ENCODE measurements at regions not wholly inside any gene's neighbourhood (a gene's known extent, or its start where the extent isn't known, plus 50 kb on each side); places are given as distances from the start of the nearest gene placed in this dataset.

GRCh38 chr16:73350707-73351452 is 303.0 kb upstream of the ZFHX3 start:
- DNase-seq (ENCODE audit: low spot score), result no peak

- DNase-seq (ENCODE audit: low spot score), result no peak
Observed at GRCh38 chr16:73347500-73348375, 299.8 kb upstream of the ZFHX3 start.

GRCh38 chr16:73339821-73340220 is 291.9 kb upstream of the ZFHX3 start:
- no peak for DNase-seq (ENCODE audit: low spot score)

GRCh38 chr16:73337373-73338296 is 289.7 kb upstream of the ZFHX3 start:
- no peak for DNase-seq (ENCODE audit: low spot score)

GRCh38 chr16:73329358-73330286 is 281.7 kb upstream of the ZFHX3 start:
- peak; percentile 85 for DNase-seq (ENCODE audit: low spot score)

GRCh38 chr16:73326770-73327470 is 279.0 kb upstream of the ZFHX3 start:
- no peak for DNase-seq (ENCODE audit: low spot score)

GRCh38 chr16:73326221-73326620 is 278.3 kb upstream of the ZFHX3 start:
- DNase-seq (ENCODE audit: low spot score), result no peak

- peak; percentile 52 for DNase-seq (ENCODE audit: low spot score)
Observed at GRCh38 chr16:73323880-73324279, 276.0 kb upstream of the ZFHX3 start.

GRCh38 chr16:73322856-73323255 is 274.9 kb upstream of the ZFHX3 start:
- no peak for DNase-seq (ENCODE audit: low spot score)

GRCh38 chr16:73321853-73322252 is 273.9 kb upstream of the ZFHX3 start:
- DNase-seq (ENCODE audit: low spot score), result no peak

GRCh38 chr16:73319737-73320136 is 271.8 kb upstream of the ZFHX3 start:
- no peak for DNase-seq (ENCODE audit: low spot score)

GRCh38 chr16:73319261-73319660 is 271.3 kb upstream of the ZFHX3 start:
- no peak for DNase-seq (ENCODE audit: low spot score)

- DNase-seq (ENCODE audit: low spot score), result no peak
Observed at GRCh38 chr16:73317321-73317857, 269.5 kb upstream of the ZFHX3 start.

GRCh38 chr16:73315645-73316044 is 267.7 kb upstream of the ZFHX3 start:
- no peak for DNase-seq (ENCODE audit: low spot score)

- DNase-seq (ENCODE audit: low spot score), result no peak
Observed at GRCh38 chr16:73313950-73314349, 266.0 kb upstream of the ZFHX3 start.

GRCh38 chr16:73311857-73312723 is 264.2 kb upstream of the ZFHX3 start:
- DNase-seq (ENCODE audit: low spot score), result no peak

GRCh38 chr16:73308771-73309170 is 260.8 kb upstream of the ZFHX3 start:
- peak; percentile 45 for DNase-seq (ENCODE audit: low spot score)

GRCh38 chr16:73306901-73307413 is 259.0 kb upstream of the ZFHX3 start:
- peak; percentile 10 for DNase-seq (ENCODE audit: low spot score)

Measured in pons (tissue), 1 donor.